ENCODE measurements at regions not wholly inside any gene's neighbourhood (a gene's known extent, or its start where the extent isn't known, plus 50 kb on each side); places are given as distances from the start of the nearest gene placed in this dataset.

GRCh38 chr1:221100611-221101010 lies 221.4 kb downstream of the HLX start (continued):
- TF ChIP-seq USF2 (IDR thresholded peaks at IDR 0.05; ENCODE audit: borderline replicate concordance, low read depth, low read length) = no peak
- no peak; the same call in 1 of the 2 replicates for TF ChIP-seq YY1 (IDR thresholded peaks at IDR 0.05; ENCODE audit: low read depth)
- TF ChIP-seq REST (IDR thresholded peaks at IDR 0.05; ENCODE audit: low read depth, low read length) = peak; percentile 47; the same call in 1 of the 2 replicates
- TF ChIP-seq ELF1 (IDR thresholded peaks at IDR 0.05) = peak; percentile 50; the same call in 1 of the 2 replicates
- peak; percentile 82 for TF ChIP-seq POLR2AphosphoS5 (IDR thresholded peaks at IDR 0.05; ENCODE audit: low read depth, low read length)
- TF ChIP-seq SMC3 (IDR thresholded peaks at IDR 0.05; ENCODE audit: low read depth, low read length) = no peak

- Histone ChIP-seq H3K4me3 (ENCODE audit: low read depth in 2 of 2, low read length in 1 of 2) (no peak overlapping the region), H3K27ac (ENCODE audit: low read depth in 2 of 2, low read length in 1 of 2) (peak overlapping the region; percentile 90 to 92), H3K9me3 (no peaks in the 10 kb centered on the region), H3K27me3 (ENCODE audit: insufficient read depth) (no peaks in the 10 kb centered on the region), H4K20me1 (ENCODE audit: insufficient read depth) (no peaks in the 10 kb centered on the region), H3K9me2 (no peaks in the 10 kb centered on the region), H3K4me2 (peak overlapping the region; percentile 38), H3K9ac (no peak overlapping the region), H3K4me1 (ENCODE audit: control insufficient read depth in 1 of 2, insufficient read depth in 2 of 2, low read depth in 1 of 2, low read length in 1 of 2) (peaks cover 16 to 25% of the 10 kb centered on the region in 2 experiments), H2AFZ (ENCODE audit: low read depth) (no peak overlapping the region), H3K79me2 (ENCODE audit: insufficient read depth) (no peaks in the 10 kb centered on the region), H3F3A (replicated peaks; ENCODE audit: insufficient read depth) (peaks cover 34% of the 10 kb centered on the region), H3K36me3 (replicated peaks in 1 of 2; ENCODE audit: control insufficient read depth in 1 of 2, insufficient read depth in 2 of 2, low read length in 1 of 2) (no peaks in the 10 kb centered on the region)
- POLR2A ChIA-PET = no interaction called here
- no peak for DNase-seq
- CTCF ChIA-PET = interaction anchor here (0.8 to 1.0 kb wide), 2 partner anchors 15 to 102 kb away, joined by 3 read pairs; no protein-coding TSS in a partner anchor
- TF ChIP-seq NRF1 (IDR thresholded peaks at IDR 0.05; ENCODE audit: low read depth, low read length) = no peak
- TF ChIP-seq FOSL2 (IDR thresholded peaks at IDR 0.05; ENCODE audit: borderline replicate concordance, low read depth) = peak; percentile 90
- TF ChIP-seq CHD2 (IDR thresholded peaks at IDR 0.05; ENCODE audit: low read length, partially characterized antibody) = no peak
- TF ChIP-seq MEF2A (IDR thresholded peaks at IDR 0.05; ENCODE audit: borderline replicate concordance, low read depth) = peak; percentile 40; the same call in 1 of the 2 replicates
- no peak for TF ChIP-seq USF2 (IDR thresholded peaks at IDR 0.05; ENCODE audit: borderline replicate concordance, low read depth, low read length)
- 0 out of 2 replicates have a peak, but pooled peaks have one; percentile 35 for TF ChIP-seq MAX (IDR thresholded peaks at IDR 0.05; ENCODE audit: low read depth)
- TF ChIP-seq USF1 (IDR thresholded peaks at IDR 0.05; ENCODE audit: borderline replicate concordance, low read depth) = no peak
- peak; percentile 71; the same call in 1 of the 2 replicates for TF ChIP-seq RXRA (IDR thresholded peaks at IDR 0.05; ENCODE audit: borderline replicate concordance, low read depth)
- peak; percentile 94 for TF ChIP-seq JUND (IDR thresholded peaks at IDR 0.05)
- TF ChIP-seq SIN3A (IDR thresholded peaks at IDR 0.05; ENCODE audit: borderline replicate concordance, low read depth, low read length) = no peak
- TF ChIP-seq FOXJ3 (CRISPR knock-in tag; IDR thresholded peaks at IDR 0.05) = no peak
- TF ChIP-seq ZBTB33 (IDR thresholded peaks at IDR 0.05; ENCODE audit: borderline replicate concordance, low read depth) = 0 out of 2 replicates have a peak, but pooled peaks have one; percentile 28
- peak; percentile 70 to 95 for TF ChIP-seq EP300 (IDR thresholded peaks at IDR 0.05; ENCODE audit: borderline replicate concordance in 1 of 2, low read depth in 1 of 2, low read length in 1 of 2)
- no peak for TF ChIP-seq EZH2phosphoT487 (IDR thresholded peaks at IDR 0.05; ENCODE audit: borderline replicate concordance, low read depth)
- no peak for TF ChIP-seq SMC3 (IDR thresholded peaks at IDR 0.05; ENCODE audit: low read depth, low read length)
- TF ChIP-seq RCOR1 (IDR thresholded peaks at IDR 0.05; ENCODE audit: low read length) = no peak
- TF ChIP-seq GATA2 (CRISPR knock-in tag; IDR thresholded peaks at IDR 0.05) = no peak
- no peak for TF ChIP-seq RAD21 (IDR thresholded peaks at IDR 0.05; ENCODE audit: low read length)
Measured at GRCh38 chr1:221101807-221102605, 222.8 kb downstream of the HLX start.
